NCI-H128 (cell line): ENCODE measurements at regions not wholly inside any gene's neighbourhood (a gene's known extent, or its start where the extent isn't known, plus 50 kb on each side); places are given as distances from the start of the nearest gene placed in this dataset.

Source experiments
- DNase-seq: peaks from one replicate; lab custom pipeline; 2025; ENCODE audit not compliant: unreplicated experiment; lab: John Stamatoyannopoulos, UW

DNA sequence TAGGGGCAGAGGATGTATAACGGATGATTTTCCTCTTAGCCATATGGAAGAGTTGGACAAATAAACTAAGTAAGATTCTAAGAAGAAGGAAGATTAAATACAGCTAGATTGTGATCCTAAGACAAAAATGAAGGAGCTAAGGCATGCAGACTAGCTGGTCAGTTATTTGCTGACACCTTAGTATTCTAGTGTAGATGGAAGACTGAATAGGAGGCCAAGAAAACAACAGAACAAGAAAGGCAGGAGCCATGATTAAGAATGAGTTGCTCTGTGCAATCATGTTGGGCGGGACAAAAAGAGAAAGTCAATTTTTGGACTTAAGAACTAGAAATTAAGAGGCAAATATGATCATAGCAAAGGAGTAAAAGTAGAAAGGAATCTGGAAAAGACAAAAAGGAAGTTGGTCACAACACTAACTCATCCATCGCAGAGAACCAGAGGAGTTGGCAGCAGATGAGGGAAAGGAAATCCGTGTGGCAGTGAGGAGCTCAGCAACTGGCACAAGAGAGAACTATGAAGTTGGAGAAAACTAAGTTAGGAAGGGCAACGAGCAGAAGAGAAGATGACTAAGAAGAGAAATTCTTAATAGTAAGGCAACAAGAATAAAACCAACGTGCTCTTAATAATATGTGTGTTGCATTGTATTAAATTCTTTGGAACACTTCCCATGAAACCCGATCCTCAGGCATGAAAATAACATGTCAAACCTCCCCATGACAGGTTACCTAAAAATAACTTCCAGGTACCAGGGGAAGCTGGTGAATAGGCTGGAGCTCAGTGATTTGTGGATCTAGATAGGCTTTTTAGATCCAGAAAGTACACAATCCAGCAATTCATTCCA lies 234.4 kb downstream of the LTN1 start:
- DNase-seq = no peak

DNA sequence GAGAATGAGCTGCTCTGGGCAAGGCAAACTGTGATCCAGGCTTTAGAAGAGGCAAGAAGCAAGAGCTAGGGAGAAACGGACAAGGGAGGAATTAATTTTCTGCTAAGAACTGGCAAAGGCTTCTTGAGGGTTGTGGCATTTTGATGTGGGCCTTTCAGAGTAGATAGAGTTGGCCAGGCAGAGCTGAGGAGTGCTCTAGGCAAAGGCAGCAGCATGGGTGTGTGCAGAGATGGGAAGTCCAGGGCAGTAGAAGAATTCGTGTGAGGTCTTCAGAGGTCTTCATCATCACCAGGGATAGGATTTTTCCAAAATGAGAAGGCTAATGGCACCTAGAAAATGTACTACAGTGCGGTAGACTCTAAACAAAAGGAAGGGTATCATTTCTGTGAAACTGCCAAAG lies 237.8 kb downstream of the LTN1 start:
- DNase-seq = no peak

DNA sequence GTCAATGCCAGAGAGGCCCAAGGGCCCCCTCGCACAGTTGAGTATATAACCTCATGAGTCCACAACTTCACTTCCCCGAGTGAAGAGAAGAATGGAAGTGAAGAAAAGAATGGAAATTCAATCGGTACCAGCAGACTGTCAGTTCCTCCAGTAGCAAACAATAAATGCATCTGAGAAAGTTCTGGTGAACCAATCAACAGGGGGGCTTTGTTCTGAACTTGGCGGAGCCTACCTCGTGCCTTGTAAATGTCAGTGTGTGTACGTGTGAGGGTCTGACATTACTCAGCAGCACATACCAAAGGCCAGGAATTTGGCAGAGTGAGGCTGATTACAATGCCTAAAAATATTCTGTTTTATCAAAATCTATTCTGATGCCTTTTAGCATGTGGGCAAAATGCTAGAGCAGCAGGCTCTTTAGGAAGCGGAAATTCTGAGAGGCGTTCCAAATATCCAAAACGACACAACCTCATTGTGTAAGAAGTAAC lies 238.5 kb downstream of the LTN1 start:
- no peak for DNase-seq

DNA sequence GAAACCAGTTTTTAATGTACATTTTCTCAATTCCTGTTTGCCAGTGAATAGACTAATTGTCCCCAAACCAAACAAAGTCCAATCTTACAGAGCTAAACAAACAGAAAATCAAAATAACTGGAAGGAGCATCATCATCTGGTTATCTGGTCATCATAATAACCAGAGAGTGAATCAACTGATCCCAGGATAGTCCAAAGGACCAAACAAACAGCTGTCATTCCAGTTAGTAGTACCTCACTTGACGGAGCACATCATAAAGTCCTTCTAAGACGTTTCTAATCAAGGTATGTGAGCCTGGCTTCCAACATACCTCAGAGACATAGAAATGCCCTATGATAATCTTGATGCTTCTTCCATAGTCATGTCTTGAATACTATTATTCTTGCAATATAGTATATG lies 240.5 kb downstream of the LTN1 start:
- no peak for DNase-seq

DNA sequence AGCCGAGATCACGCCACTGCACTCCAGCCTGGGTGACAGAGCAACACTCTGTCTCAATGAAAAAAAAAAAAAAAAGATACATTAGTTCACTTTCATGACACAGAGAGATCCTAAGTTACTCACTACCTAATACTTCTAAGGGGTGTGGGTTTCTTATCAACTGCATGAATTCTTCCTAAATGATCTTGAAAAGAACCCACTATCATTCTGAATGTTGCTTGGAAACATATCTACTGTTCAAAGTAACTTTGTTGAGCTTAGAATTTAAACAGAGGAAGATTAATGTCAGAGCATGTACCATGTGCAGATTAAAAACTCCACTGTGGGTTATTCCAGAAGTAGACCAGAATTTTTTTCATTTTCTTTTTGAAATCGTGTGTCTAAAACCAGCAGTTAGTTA lies 241.5 kb downstream of the LTN1 start:
- DNase-seq = no peak

DNA sequence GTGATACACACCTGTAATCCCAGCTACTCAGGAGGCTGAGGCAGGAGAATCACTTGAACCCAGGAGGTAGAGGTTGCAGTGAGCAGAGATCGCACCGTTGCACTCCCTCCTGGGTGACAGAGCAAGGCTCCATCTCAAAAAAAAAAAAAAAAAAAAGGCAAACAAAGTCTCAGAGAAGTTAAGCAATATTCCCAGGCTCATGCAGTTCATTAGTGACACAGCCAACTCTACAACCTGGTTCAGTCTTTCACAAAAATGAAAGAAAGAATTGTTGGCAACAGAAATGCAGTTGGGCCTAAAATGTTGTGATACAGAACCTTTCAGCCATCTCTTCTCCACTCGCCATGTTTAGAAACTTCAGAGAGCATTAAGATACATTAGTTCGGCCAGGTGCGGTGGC lies 242.1 kb downstream of the LTN1 start:
- DNase-seq = no peak

DNA sequence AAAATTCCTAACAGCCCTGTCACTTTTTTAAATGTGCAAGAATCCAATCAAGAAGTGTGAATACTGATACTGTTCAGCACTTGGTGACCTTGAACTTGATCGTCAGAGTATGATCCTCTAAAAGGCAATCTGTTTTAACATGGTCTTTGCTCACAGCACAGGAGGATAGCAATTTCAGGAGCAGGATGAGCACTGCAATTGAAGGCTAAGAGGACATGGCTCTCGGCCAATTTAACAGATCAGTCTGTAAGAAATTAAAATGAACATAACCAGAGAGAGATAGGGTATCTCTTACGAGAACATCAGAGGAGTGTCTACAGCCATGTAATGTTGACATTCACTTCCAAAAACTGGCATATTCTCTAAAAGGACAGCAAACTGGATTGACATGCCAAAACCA lies 243.1 kb downstream of the LTN1 start:
- no peak for DNase-seq

DNA sequence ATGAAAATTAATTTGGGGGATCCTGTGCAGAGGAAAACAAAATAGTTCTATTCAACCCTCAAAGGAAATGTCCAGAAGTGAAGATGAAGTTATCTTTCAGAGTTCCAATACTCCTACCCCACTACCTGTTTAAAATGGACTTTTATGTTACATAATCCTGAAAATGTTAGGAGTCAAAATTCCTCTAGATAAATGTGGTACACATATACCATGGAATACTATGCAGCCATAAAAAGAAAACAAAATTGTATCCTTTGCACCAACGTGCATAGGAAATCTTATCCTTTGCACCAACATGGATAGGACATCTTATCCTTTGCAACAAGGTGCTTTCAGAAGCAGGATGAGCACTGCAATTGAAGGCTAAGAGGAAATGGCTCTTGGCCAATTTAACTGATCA lies 245.2 kb downstream of the LTN1 start:
- no peak for DNase-seq

DNA sequence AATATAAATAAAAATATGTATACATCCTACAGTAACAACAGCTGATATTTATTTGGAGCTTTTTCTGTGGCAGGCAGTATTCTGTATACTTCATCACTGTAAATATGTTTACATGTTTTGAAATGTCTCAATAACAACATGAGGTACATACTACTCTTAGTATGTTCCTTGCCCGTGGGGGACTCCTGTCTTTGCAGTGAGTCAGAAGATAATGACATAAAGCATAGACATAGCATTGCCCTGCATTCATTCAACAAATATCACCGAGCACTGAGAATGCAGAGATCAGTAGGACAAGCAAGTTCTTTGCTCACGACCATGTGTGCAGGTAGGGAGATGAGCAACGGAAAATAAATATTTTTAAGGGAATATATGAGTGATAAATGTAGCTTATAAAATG lies 246.5 kb downstream of the LTN1 start:
- no peak for DNase-seq

DNA sequence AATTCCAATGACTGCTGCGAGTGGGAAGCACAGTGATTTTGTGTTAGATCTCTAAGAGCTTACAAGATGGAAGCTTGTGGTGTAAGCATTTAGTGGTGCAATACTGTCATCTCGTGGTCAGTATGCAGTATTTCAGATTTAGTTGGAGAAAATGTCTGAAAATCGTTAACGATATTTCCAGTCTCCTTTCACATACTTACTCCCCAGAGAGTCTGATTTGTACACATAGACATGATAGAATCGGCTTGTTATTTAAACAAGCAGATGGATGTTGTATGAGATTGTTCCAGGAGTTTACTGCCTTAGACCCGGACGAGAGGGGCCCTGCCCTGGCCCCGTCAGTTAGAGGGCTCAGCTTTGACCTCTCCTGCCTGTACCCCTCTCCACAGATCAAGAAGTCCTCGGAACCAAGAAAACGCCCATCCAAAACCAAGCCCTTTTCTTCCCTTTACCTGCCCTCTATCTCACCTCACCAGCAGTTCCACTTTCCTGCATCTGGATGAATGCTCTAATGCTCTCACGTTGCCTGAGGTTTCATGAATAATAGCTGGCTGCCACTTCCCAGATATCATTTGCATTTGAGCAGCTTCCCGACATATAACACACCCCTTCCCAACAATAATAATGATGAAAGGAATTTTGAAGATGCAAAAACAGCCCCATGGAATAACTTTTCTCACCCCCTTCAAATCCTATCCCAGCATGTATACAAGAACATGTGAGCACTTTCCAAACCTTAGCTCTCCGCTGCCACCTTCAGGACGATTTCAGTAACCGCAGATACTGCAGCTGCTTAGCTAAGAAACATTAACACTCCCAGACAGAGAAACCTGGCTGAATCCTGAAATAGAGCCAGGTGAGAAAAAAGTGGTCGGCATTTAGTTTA lies 247.3 kb downstream of the LTN1 start:
- DNase-seq = peak; percentile 20

DNA sequence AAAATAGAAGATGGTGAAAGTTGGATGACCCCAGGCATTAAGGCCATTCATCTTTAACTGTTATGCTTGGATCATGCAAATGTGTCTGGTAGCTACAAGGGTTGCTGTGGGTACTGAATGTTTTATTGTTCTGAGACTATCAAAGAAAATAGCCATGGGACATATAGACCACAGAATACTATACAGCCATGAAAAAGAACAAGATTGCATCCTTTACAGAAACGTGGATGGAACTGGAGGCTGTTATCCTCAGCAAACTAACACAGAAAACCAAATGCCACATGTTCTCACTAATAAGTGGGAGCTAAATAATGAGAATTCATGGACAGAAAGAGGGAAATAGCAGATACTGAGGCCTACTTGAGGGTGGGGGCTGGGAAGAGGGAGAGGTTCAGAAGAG lies 249.0 kb downstream of the LTN1 start:
- DNase-seq = no peak

DNA sequence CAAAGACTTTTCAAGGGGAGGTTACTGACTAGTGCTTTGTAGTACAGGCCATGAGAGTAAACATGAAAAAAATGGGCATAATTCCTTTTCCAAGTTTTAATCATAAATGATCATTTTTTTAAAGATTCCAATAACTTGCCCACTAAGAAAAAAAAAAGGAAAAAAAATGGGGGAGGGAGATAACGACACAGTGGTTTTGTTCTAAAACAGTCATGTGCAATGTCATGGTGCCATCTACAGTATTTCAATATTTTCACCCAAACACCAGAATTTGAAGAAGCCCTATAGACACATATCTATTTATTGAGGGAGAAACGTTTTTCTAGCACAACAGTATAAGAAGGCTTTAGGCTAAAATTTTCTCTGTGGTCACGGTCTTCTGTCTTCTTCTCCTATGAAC lies 250.2 kb downstream of the LTN1 start:
- no peak for DNase-seq

DNA sequence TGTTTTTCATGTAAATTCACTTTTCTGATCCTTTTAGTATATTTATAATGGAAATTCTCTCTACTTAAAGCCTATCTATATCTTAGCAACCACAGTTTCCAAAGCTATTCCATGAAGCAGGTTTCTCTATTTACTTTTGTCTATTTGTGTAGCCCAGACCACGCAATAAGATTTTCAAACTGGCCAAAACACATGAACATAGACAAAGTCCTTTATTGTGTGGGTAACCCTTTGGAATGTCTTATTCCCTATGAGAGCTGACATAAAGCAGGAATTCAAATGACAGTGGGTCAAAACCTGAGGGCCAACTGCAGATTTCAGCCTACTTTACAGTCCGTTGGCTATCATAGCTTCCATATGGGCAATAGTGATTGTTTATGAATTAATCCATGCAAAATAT lies 252.6 kb downstream of the LTN1 start:
- DNase-seq = no peak

DNA sequence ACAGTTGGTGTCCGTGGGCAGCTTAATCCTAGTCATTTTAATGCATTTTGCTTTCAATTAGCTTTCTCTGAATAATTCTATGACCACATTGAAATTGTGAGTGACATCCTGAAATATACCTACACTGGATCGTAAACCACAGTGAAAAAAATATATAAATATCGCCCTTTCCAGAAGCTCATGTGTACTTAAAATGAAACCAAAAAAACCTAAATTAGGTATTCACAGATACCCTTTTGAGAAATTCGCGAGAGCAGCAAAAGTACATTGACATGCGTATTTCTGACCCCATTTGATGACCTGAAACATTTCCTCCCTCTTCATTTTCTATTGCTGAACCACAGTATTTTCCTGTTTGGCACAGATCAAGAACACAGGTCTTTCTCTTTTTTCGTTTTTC lies 253.8 kb downstream of the LTN1 start:
- DNase-seq = no peak

DNA sequence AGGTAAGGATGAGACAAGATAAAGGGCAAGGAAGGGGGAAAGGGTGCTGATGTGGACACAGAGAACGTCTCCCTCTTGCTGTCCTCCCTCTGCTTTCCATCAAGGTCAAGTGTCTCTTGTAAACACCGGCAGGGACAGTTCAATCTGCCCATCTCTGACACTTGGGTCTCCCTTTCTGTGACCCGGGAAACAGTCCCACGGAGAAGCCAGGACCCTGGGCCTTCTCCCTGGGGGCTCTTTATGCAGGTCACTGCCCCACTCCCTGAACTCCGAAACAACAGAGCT lies 254.3 kb downstream of the LTN1 start:
- no peak for DNase-seq

DNA sequence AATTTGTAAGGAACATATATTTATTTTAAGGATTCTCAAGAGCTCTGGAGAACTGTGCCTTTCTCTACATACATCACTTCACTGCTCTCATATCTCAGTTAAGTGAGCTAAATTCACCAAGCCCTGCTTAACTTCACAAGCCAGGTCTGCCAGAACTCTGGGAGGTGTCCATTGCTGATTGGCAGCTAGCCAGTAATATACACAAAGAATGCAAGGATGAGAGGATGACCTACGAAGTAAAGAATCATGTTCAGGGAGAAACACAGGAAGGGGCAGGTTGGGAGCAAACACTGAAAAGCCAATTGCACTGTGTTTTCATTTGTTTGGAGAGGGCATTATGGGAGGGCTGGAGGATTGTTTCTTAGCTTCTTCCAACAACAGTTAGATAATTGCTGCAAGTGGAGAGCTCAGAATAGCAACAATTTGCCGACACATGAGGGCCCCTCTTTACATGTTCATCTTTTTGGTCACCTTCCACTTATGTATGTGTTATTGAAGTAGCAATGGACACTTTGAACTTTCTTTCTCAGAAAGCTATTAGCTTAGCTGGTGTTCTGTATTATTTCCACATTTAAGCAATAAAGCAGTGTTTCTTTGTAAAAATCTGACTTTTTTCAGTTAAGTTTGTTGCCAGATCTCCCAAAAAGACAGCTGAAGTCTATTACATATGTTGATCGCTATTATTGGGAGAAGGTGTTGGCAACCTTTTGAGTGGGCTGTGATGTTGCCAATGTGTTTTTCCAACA lies 254.8 kb downstream of the LTN1 start:
- DNase-seq = no peak

DNA sequence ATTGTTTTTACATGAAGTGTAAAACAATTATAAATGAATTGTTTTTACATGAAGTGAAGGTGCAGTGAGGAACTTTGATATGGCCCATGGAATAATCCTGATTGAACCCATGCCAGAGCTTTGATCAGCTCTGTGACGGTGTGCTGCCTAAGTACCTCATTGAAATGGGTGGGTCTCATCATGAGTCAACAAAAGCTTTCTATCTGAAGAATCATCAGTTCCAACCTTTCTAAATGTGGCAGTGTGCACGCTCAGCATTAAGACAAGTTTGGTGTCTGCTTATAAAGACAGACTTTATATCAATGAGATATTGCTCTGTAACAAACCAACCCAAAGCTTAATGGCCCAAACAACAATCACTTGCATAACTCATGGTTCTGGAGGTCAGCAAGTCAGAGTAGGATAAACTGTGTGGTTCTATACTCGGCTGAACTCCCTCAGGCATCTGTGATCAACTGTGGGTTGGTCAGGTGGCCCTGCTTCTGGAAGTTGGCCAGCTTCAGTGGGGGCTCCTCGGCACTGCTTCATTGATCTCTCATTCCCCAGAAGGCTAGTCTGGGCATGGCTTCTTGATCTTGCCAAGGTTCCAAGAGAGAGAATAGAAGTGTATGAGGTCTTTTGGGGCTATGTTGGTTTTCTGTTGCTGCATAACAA lies 258.0 kb downstream of the LTN1 start:
- no peak for DNase-seq

DNA sequence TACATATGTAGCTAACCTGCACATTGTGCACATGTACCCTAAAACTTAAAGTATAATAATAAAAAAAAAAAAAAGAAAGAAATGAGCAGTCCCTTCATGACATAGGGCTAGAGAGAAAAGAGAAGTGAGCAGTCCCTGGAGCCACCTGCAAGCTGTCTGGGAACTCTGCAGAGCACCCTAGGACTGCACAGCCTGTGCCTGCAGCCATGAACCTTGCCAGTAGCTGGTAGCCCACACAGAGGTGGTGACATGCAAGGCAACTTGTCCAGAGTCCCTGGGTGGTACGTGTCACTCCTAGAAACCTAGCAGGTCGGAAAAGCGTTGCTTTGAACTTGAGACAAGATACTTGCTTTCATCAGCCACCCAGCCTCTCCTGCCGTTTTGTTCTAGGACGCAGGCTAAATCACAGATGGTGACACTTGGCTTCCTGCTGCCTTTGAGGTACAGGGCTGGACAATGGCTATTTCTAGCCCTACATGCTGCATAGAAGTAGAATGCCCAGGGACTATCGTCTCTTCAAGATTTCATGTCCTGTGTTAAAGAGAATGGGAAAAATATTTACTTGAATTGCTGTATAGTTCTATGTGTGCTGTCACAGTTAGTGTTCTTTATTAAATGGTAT lies 260.9 kb downstream of the LTN1 start:
- no peak for DNase-seq

DNA sequence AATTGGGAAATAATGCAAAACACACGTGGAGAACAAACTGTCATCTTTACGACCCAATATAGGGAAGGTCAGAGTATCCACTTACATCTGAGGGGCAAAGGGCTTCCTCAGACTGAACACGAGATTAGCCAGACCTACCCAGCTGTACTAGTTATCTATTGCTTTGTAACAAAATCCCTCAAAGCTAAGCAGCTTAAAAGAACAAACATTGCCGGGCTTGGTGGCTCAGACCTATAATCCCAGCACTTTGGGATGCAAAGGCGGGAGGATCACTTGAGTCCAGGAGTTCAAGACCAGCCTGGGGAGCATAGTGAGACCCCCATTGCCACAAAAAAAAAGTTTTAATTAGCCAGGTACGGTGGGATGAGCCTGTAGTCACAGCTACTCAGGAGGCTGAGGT lies 262.8 kb downstream of the LTN1 start:
- no peak for DNase-seq

DNA sequence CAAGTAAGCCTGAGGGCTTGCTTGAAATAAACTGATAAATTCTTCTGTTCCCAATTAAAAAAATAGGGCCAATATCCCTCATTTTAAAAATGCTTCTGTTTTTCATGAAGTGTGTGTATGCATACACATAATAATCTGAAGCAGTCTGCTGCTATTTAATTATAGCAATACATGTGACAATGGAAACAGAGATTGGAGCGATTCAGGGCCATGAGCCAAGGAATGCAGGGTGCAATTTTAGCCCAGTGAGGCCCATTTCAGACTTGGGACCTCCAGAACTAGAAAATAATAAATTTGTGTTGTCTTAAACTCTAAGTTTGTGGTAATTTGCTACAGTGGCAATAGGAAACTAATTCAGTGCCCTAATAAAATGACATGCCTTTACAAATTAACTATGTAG lies 264.9 kb downstream of the LTN1 start:
- no peak for DNase-seq

DNA sequence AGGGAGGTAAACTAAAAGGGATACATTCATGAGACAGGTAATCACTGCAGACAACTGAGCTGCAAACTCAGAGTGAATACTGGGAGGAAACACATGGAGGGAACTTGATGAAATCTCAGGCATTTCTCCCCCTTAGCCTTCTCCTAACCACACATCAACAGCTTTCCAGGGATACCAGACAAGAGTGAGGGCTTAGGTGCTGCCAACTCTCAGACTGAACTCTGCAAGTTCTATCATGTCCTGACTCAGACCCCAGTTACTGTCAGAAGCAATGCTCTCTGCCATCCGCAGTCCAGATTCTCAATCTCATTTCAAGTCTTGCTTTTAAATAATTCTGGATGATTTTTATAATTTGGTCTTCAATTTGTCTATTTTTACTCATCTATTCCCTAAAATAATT lies 267.3 kb downstream of the LTN1 start:
- DNase-seq = no peak
